HG02852 (cell line): ENCODE measurements at regions not wholly inside any gene's neighbourhood (a gene's known extent, or its start where the extent isn't known, plus 50 kb on each side); places are given as distances from the start of the nearest gene placed in this dataset.
"Not testable (repeated sequence)": the region's sequence is repeated elsewhere in the genome, so short reads cannot be mapped to it uniquely, and the experiment has no call there.

ENCODE experiments used
- ATAC-seq: cut with Tn5 transposase; IDR thresholded peaks from one replicate; pipeline ENCODE4 v1.9.1; 2021; ENCODE audit warnings: mild to moderate bottlenecking, moderate library complexity; ENCODE audit not compliant: unreplicated experiment

GRCh38 chr9:25816439-25816838, 138.2 kb upstream of the TUSC1 start:
- ATAC-seq: no peak

- ATAC-seq: no peak
Observed at GRCh38 chr9:25814023-25814422, 135.8 kb upstream of the TUSC1 start.

GRCh38 chr9:25813478-25813877, 135.2 kb upstream of the TUSC1 start:
- ATAC-seq: no peak

- no peak for ATAC-seq
Observed at GRCh38 chr9:25808554-25808953, 130.3 kb upstream of the TUSC1 start.

- ATAC-seq: no peak
Observed at GRCh38 chr9:25804856-25805255, 126.6 kb upstream of the TUSC1 start.

- ATAC-seq: not testable (repeated sequence)
Observed at GRCh38 chr9:25801989-25802388, 123.7 kb upstream of the TUSC1 start.

GRCh38 chr9:25773805-25774204, 95.6 kb upstream of the TUSC1 start:
- ATAC-seq: no peak

GRCh38 chr9:25755951-25756350, 77.7 kb upstream of the TUSC1 start:
- ATAC-seq: no peak

GRCh38 chr9:25752398-25752797, 74.2 kb upstream of the TUSC1 start:
- no peak for ATAC-seq

- ATAC-seq: no peak
Observed at GRCh38 chr9:25742256-25742655, 64.0 kb upstream of the TUSC1 start.

GRCh38 chr9:25733336-25733982, 55.2 kb upstream of the TUSC1 start:
- no peak for ATAC-seq

- not testable (repeated sequence) for ATAC-seq
Observed at GRCh38 chr9:25731895-25732794, 53.9 kb upstream of the TUSC1 start.
